ENCODE measurements at regions not wholly inside any gene's neighbourhood (a gene's known extent, or its start where the extent isn't known, plus 50 kb on each side); places are given as distances from the start of the nearest gene placed in this dataset.
"Not testable (repeated sequence)": the region's sequence is repeated elsewhere in the genome, so short reads cannot be mapped to it uniquely, and the experiment has no call there.

GRCh38 chr15:25093455-25094029 lies 138.8 kb downstream of the SNRPN start:
- Histone ChIP-seq H3K36me3 (peaks cover 0 to 71% (median 23%) of the 10 kb centered on the region in 4 donors), H3K4me3 (no peak overlapping the region), H3K4me1 (no peaks in the 10 kb centered on the region), H3K27me3 (no peaks in the 10 kb centered on the region), H3K9me3 (peaks cover 26 to 59% of the 10 kb centered on the region in 2 donors), H3K27ac (no peak overlapping the region)
- 78 to 83% methylated on average over 1 to 4 of the region's 4 CpGs for WGBS, 2 donors (ENCODE audit: low coverage in 1 of 2)
- in situ Hi-C loops (cut with MboI; ENCODE audit: low pct_ligation_motif_present in 1 of 4, low pct_unique_long_range_greater_than_20kb in 1 of 4, low sequenced_read_pairs in 3 of 4) (no loop called here), intact Hi-C loops (cut with DNase I; ENCODE audit: low total_unique reads) (no loop called here)
- TF ChIP-seq CTCF (IDR thresholded peaks at IDR 0.05) (no peak), POLR2A (IDR thresholded peaks at IDR 0.05) (no peak), EP300 (IDR thresholded peaks at IDR 0.05; ENCODE audit: low read depth) (no peak), POLR2AphosphoS5 (IDR thresholded peaks at IDR 0.05) (no peak)
- no peak for DNase-seq

GRCh38 chr15:25094066-25094465 lies 139.3 kb downstream of the SNRPN start:
- no peak for DNase-seq
- no peak for TF ChIP-seq POLR2A (IDR thresholded peaks at IDR 0.05)
- no peak for TF ChIP-seq EP300 (IDR thresholded peaks at IDR 0.05; ENCODE audit: low read depth)
- TF ChIP-seq POLR2AphosphoS5 (IDR thresholded peaks at IDR 0.05) = no peak
- TF ChIP-seq CTCF (IDR thresholded peaks at IDR 0.05) = no peak
- in situ Hi-C loops (cut with MboI; ENCODE audit: low pct_ligation_motif_present in 1 of 4, low pct_unique_long_range_greater_than_20kb in 1 of 4, low sequenced_read_pairs in 3 of 4) = no loop called here
- intact Hi-C loops (cut with DNase I; ENCODE audit: low total_unique reads) = no loop called here
- Histone ChIP-seq H3K27me3 (no peaks in the 10 kb centered on the region), H3K27ac (no peak overlapping the region), H3K4me1 (no peaks in the 10 kb centered on the region), H3K4me3 (no peak overlapping the region), H3K9me3 (peaks cover 26 to 59% of the 10 kb centered on the region in 2 donors), H3K36me3 (peaks cover 0 to 76% (median 23%) of the 10 kb centered on the region in 4 donors)
- 67 to 86% methylated on average over 1 to 5 of the region's 5 CpGs for WGBS, 2 donors (ENCODE audit: low coverage in 1 of 2)

GRCh38 chr15:25094519-25094918 lies 139.7 kb downstream of the SNRPN start:
- 96% methylated on average over 5 of the region's 5 CpGs; no CpG with 5 or more reads in 1 of the 2 donors for WGBS, 2 donors (ENCODE audit: low coverage in 1 of 2)
- Histone ChIP-seq H3K9me3 (peaks cover 30 to 57% of the 10 kb centered on the region in 2 donors), H3K4me1 (no peaks in the 10 kb centered on the region), H3K36me3 (peaks cover 0 to 76% (median 23%) of the 10 kb centered on the region in 4 donors), H3K4me3 (no peak overlapping the region), H3K27ac (no peak overlapping the region), H3K27me3 (no peaks in the 10 kb centered on the region)
- DNase-seq = no peak
- in situ Hi-C loops (cut with MboI; ENCODE audit: low pct_ligation_motif_present in 1 of 4, low pct_unique_long_range_greater_than_20kb in 1 of 4, low sequenced_read_pairs in 3 of 4) (no loop called here), intact Hi-C loops (cut with DNase I; ENCODE audit: low total_unique reads) (no loop called here)
- TF ChIP-seq POLR2A (IDR thresholded peaks at IDR 0.05) (no peak), CTCF (IDR thresholded peaks at IDR 0.05) (no peak), POLR2AphosphoS5 (IDR thresholded peaks at IDR 0.05) (no peak), EP300 (IDR thresholded peaks at IDR 0.05; ENCODE audit: low read depth) (no peak)

- no peak for TF ChIP-seq CTCF (IDR thresholded peaks at IDR 0.05)
- TF ChIP-seq POLR2A (IDR thresholded peaks at IDR 0.05) = no peak
- intact Hi-C loops (cut with DNase I; ENCODE audit: low total_unique reads) (no loop called here), in situ Hi-C loops (cut with MboI; ENCODE audit: low pct_ligation_motif_present in 1 of 4, low pct_unique_long_range_greater_than_20kb in 1 of 4, low sequenced_read_pairs in 3 of 4) (no loop called here)
- WGBS, 2 donors (ENCODE audit: low coverage in 1 of 2) = 44 to 54% methylated on average over 1 to 2 of the region's 2 CpGs
- no peak for DNase-seq
- Histone ChIP-seq H3K36me3 (peaks cover 0 to 76% (median 21%) of the 10 kb centered on the region in 4 donors), H3K9me3 (peaks cover 35 to 53% of the 10 kb centered on the region in 2 donors), H3K27ac (no peak overlapping the region), H3K4me1 (no peaks in the 10 kb centered on the region), H3K4me3 (no peak overlapping the region), H3K27me3 (no peaks in the 10 kb centered on the region)
Measured at GRCh38 chr15:25095179-25095578, 140.4 kb downstream of the SNRPN start.

GRCh38 chr15:25099966-25100365 lies 145.2 kb downstream of the SNRPN start:
- in situ Hi-C loops (cut with MboI; ENCODE audit: low pct_ligation_motif_present in 1 of 4, low pct_unique_long_range_greater_than_20kb in 1 of 4, low sequenced_read_pairs in 3 of 4); DNase-seq; H3K4me3 ChIP-seq; H3K27ac ChIP-seq; intact Hi-C loops (cut with DNase I; ENCODE audit: low total_unique reads); H3K4me1 ChIP-seq; H3K27me3 ChIP-seq: not testable (repeated sequence)
- Histone ChIP-seq H3K9me3 (peaks cover 40 to 49% of the 10 kb centered on the region in 2 donors), H3K36me3 (peaks cover 0 to 81% (median 17%) of the 10 kb centered on the region in 4 donors)
- 87 to 90% methylated on average over 4 to 8 of the region's 8 CpGs for WGBS, 2 donors (ENCODE audit: low coverage in 1 of 2)

All from transverse colon (tissue), 4 donors.